ENCODE measurements at regions not wholly inside any gene's neighbourhood (a gene's known extent, or its start where the extent isn't known, plus 50 kb on each side); places are given as distances from the start of the nearest gene placed in this dataset.
"Not testable (repeated sequence)": the region's sequence is repeated elsewhere in the genome, so short reads cannot be mapped to it uniquely, and the experiment has no call there.

- not testable (repeated sequence) for DNase-seq
Measured at GRCh38 chr3:48101301-48101650, 85.1 kb upstream of the MAP4 start.

GRCh38 chr3:48092270-48092669 lies 76.1 kb upstream of the MAP4 start:
- DNase-seq: no peak

GRCh38 chr3:48090166-48090939 lies 74.1 kb upstream of the MAP4 start:
- no peak for DNase-seq

GRCh38 chr3:48088749-48089466 lies 72.7 kb upstream of the MAP4 start:
- peak; percentile 99 for DNase-seq

GRCh38 chr3:48088056-48088748 lies 72.0 kb upstream of the MAP4 start:
- DNase-seq: peak; percentile 69

GRCh38 chr3:48086705-48087104 lies 70.5 kb upstream of the MAP4 start:
- DNase-seq: no peak

- no peak for DNase-seq
Measured at GRCh38 chr3:48084929-48085328, 68.7 kb upstream of the MAP4 start.

- no peak for DNase-seq
Measured at GRCh38 chr3:48084170-48084569, 68.0 kb upstream of the MAP4 start.

- no peak for DNase-seq
Measured at GRCh38 chr3:48082580-48083184, 66.5 kb upstream of the MAP4 start.

- no peak for DNase-seq
Measured at GRCh38 chr3:48077815-48078214, 61.6 kb upstream of the MAP4 start.

- no peak for DNase-seq
Measured at GRCh38 chr3:48070030-48070429, 53.8 kb upstream of the MAP4 start.

GRCh38 chr3:48069339-48069738 lies 53.1 kb upstream of the MAP4 start:
- DNase-seq: no peak

GRCh38 chr3:48068886-48069285 lies 52.7 kb upstream of the MAP4 start:
- DNase-seq: no peak

GRCh38 chr3:48068320-48068719 lies 52.1 kb upstream of the MAP4 start:
- not testable (repeated sequence) for DNase-seq

- DNase-seq: no peak
Measured at GRCh38 chr3:48067271-48067670, 51.1 kb upstream of the MAP4 start.
